Activated CD4-positive, alpha-beta T cell treated with anti-CD3 and anti-CD28 coated beads, Interleukin-2, amount 50 U/mL, for 1 hour (primary cell): ENCODE measurements at regions not wholly inside any gene's neighbourhood (a gene's known extent, or its start where the extent isn't known, plus 50 kb on each side); places are given as distances from the start of the nearest gene placed in this dataset.
"Not testable (repeated sequence)": the region's sequence is repeated elsewhere in the genome, so short reads cannot be mapped to it uniquely, and the experiment has no call there.

ENCODE experiments used
- DNase-seq: peaks from one replicate; pipeline ENCODE4 v3.0.0-alpha.2; 2020

DNA sequence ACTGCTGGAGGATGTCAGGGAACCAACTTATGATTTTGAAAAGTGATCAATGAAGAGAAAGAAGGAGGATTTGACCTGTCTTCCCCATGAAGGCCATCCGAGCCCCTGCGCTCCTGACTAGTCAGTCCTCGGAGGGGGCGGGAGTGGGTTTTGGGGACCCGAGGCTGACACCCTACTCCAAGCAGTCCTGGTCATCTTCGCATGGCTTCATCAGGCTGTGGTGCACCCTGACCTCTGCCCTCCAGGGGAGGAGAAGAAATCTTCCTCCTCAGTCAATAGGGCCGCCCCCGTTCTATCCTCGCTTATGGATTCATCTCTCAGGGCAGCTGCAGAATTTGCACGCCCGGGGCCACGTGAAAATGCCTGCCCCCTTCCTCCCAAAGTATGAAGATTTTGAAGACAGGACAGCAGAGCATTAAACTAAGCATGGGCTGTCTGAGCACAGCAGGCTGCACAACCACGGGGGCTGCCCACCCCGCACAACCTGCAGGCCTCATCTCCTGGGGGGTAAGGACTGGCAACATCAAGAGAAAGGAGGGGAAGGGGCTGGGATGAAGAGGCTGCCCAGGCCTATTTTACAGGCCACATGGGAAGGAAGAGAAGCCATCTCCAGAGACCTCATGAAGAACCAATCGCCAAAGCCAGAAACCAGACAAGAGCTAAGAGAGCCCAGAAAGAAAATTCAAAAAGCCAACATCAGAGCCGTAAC, 138.1 kb upstream of the PHACTR3 start:
- no peak for DNase-seq

DNA sequence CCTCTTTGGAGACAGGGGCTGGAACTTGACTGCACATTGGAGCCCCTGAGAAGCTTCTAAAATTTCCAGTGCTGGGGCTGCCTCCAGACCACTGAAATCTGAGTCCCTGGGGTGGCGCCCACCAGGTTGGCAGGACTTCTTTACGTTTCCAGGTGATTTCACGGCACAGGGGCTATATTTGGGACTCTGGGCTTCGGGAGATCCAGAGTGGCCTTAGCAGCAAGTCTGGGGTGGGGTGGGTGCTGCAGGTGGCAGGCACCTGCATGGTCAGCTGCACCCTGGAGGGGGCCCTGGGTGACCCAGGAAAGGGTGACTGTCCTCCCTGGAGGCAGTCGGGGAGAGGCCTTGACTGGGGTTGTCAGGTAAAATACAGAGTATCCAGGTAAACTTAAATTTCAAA, 135.5 kb upstream of the PHACTR3 start:
- DNase-seq, result no peak

DNA sequence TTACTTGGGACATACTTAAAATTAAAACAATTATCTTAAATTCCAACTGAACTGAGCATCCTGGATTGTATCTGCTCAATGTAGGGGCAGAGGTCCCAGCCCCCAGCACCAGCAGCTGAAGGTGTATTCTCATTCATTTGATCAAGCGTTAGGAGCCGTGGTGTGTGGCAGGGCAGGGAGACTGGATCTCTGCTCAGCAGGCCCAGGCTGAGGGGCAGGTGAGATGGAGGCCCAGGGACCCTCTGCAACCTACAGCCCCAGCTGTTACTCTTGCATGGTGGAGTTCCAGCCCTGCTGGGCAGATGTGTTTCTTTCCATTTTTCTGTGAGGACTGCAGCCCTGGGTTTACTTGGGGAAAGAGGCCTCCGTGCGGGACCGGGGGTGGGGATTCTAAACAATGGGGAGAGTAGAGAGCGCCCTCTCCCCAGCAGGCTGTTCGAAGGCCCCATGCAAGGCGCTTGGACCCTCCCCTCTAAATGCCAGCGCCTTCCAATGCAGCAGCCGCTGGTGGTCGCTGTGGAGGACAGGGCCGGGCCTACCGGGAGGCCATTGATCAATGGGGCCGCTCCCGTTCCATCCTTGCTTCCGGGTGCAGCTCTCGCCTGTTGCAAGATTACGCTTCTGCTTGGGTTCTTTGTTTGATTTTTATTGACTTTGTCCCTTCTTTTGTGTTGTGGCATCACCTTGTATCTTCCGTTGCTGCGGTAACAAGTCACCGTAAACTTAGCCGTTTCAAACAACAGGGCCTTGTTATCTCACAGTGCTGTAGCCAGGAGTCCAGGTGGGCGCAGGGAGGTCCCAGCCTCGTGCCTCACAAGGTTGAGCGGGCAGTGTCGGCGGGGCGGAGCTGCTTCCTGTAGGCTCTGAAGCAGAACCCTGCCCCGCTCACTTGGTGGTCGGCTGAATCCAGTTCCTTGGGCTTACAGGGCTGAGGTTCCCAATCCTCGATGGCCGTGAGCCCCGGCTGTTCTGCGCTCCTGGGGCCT, 134.8 kb upstream of the PHACTR3 start:
- DNase-seq, result no peak

DNA sequence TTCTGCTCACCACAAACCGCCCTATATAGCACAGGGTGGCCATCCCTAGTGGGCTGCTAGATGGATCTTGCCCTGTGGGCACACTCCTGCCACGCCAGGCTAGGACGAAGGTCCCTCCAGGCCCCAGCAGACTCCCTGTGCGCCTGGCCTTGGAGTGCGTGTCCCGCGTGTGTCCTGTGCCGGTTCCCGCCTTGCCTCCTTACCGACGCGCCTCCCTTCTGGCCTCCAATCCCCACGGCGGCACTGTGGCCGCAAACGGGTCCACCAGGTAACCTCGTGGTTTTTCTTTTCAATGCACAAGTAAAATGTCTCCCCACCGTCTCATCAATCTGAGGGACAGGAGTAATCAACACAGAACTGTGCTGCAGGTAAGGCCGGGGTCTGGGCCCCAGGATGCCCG, 133.8 kb upstream of the PHACTR3 start:
- DNase-seq, result no peak

DNA sequence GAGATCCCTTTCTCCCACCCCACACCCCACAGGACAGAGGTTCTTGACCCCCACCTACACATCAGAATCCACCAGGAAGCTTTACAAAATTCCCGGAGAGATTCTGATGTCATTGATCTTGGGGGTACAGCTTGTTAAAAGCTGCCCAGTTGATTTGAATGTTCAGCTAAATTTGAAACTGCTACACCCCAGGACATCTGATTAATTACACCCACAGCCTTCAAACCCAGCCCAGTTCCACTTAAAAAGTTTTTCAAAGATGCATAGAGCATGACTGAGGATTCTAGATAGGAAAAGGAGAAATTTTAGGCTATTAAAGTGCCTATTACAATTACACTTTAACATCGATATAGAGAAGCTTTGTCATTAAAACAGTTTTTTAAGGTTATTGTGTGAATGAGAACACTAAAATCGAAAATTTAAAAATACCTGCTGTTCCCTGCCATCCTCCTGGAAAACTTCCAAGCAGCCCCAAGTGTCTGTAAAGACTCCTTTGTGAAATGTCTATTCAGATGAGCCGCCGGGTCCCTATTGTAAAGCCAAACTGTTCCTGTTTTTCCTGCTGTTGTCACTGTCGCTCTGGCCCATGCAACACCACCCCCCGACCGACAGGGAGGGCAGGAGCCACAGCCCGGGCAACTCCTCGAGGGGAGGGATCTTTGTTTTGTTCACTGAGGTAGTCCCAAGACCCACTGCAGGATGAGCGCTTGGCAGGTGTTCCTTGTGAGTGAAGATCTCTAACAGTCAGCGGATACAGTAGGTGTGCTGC, 132.5 kb upstream of the PHACTR3 start:
- no peak for DNase-seq

DNA sequence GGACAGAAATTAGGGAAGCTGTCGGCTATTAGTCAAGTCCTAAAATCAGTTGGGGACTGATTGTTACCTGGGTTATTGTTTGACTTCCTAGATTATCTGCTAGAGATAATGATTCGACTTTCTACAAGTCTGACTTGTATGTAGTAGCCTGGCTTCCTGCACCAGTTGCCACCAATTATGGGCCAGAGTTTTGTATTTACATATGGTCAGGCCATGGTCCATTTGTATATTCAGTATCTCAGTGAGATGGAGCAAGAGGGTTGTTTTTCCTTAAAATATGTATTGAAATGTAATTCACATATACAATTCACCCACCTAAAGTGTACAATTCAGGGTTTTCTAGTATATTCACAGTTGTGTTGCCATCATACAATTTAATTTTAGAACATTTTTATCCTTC, 130.6 kb upstream of the PHACTR3 start:
- no peak for DNase-seq

DNA sequence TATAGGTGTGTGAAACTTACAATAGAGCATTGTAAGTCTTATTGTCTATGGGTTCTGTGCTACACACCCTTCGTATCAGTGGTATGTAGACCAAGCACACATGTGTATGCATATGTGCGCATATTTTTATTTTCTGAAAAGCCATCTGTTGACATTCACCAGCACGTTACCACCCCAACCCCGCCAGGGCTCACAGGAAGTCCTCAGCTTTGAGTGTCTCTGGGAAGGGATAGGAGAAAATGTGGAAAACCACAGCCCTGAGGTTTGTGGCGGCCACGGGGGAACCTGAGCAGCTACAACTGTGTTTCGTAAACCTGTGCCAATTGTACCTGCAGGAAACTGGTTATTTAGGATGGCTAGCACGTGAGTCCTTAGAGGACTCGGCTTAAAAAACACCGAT, 123.3 kb upstream of the PHACTR3 start:
- no peak for DNase-seq

DNA sequence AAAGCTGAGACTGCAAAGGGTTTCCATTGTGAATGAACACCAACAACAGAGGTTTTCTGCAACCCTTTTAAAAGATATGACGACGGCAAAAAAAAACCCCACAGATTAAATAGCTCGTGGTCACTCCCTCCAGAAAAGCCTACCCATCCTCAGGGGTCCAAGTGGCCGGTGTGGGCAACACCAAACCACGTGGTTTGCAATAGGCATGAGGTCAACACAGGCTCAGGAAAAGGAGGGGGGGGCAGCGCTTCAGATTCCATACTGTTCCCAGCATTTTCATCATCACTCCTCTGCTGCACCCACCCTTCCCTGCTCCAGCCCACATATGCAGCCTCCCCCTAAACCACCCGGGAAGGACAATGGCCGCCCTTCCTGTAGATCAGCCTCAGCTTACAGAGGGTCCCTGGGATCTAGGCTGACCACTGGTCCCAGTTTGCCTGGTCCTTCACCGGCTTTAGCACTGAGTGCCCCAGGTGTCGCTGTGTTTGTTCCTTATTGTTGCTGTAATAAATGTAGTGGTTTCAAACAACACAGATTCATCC, 122.8 kb upstream of the PHACTR3 start:
- DNase-seq, result no peak

DNA sequence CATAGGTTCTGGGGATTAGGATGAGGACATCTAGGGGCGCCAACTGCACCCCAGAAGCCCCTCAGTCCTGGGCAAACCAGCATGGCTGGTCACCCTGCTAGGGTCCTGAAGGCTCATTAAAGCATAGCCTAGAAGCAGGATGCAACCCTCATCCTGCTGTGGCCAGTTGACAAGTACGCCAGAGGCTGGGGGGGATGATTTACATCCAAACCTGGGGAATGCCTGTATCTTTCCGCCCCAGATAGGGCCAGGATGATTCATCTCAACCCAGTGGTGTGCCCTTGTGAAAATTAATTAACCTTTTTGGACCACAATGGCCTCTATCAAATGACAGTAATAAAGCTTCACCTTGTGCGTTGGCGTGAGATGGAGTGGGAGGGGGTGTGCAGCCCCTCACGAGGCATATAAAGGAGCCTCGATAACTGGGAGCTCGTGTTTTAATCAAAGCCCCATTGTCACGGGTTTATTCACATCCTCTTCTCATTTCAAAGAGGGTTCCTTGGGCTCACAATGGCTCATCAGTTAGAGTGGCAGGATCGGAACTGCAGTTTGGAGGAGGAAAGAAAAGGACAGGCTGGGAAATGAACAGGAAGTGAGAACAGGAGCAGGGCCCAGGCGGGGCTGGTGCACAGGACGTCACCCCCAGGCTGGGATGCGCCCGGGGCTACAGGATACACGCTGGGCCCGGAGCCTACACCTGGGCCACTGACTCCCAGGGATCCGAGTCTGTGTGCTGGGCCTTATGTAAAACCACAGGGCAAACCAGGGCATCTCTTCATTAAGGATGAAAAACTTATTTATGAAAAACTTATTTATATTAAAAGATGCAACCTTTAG, 121.8 kb upstream of the PHACTR3 start:
- no peak for DNase-seq

DNA sequence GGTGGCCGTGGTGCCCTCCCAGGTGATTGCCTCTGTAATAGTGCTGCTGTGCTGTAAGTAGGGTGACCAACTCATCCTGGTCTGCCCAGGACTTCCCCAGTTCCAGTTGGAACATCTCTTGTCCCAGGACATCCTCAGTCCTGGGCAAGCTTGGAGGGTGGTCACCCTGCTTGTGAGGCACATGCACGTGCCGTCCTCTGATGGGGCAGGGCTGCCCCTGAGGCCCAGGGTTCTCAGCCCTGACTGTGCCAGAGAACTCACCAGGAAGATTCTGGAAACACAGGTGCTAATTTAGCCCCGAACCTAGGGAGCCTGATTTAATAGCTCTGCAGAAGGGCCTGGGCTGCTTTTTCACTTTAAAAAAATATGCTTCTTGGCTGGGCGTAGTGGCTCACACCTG, 120.9 kb upstream of the PHACTR3 start:
- DNase-seq, result no peak

DNA sequence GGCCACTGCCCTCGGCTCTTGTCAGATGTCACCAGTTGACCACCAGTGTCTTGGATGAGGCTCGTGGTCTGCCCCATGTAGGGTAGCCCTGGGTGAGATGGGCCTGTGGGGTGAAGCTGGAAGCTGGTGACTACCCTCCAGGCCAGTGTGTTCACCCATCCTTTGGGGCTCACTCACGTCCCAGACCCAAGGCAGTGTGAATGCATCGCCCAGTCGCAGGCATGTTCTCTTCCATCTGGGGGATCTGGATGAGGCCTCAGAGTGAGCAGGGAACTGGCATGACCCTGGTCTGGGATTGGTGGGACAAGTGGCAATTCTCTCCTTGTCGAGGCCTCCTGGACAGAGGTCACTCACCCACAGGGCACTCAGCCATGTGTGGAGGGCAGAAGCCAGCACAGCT, 120.1 kb upstream of the PHACTR3 start:
- DNase-seq, result no peak

DNA sequence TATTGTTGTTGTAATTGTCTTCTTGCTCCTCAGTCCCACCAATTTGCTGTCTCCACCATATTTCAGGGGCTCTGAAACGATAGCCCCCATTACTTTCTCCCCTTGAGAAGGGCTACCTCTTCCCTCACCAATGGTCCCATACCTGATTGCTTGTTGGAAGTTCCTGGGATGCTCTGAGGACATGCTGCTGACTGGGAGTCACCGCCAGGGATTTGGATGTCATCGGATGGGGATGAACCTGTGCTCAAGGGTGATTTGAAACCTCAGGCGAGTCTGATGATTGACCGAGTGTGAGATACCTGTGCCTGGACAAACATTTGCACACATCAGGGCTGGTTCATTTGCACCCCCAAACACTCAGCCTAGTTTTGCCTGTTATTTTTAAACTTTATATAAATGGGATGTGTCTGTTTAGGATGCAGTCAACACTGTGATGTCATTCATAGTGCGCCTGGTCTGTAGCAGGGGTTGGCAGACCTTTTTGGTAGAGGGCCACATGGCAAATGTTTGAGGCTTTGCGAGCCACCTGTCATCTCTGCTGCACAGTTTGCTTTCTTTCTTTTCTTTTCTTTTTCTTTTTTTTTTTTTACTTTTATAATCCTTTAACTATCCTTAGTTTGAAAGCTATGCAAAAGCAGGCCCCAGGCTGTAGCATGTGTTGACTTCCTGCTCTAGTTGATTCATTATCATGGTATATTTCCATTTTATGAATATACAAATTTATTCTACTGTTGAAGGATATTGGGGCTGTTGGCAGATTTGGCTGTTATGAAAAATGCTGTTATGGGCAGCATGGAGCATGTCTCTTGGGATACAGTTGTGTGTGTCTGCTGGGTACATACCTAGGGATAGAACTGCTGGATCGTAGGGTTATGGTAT, 118.5 kb upstream of the PHACTR3 start:
- no peak for DNase-seq

DNA sequence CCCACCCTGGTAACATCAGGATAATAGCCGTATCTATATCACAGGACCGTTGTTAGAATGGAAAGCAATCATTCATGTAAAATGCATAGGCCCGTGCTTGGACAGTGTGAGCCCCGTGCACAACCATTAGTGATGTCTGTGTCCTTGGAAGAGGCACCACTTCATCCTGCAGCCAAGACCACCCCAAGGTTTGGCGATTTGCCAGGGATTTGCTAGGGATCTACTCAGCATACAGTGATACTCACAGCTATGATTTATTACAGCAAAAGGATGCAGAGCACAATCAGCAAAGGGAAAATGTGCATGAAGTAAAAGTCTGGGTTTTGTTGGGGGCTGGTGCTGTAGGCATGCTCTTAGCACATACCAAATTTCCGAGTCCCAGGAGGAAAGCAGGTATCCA, 115.9 kb upstream of the PHACTR3 start:
- DNase-seq, result not testable (repeated sequence)

DNA sequence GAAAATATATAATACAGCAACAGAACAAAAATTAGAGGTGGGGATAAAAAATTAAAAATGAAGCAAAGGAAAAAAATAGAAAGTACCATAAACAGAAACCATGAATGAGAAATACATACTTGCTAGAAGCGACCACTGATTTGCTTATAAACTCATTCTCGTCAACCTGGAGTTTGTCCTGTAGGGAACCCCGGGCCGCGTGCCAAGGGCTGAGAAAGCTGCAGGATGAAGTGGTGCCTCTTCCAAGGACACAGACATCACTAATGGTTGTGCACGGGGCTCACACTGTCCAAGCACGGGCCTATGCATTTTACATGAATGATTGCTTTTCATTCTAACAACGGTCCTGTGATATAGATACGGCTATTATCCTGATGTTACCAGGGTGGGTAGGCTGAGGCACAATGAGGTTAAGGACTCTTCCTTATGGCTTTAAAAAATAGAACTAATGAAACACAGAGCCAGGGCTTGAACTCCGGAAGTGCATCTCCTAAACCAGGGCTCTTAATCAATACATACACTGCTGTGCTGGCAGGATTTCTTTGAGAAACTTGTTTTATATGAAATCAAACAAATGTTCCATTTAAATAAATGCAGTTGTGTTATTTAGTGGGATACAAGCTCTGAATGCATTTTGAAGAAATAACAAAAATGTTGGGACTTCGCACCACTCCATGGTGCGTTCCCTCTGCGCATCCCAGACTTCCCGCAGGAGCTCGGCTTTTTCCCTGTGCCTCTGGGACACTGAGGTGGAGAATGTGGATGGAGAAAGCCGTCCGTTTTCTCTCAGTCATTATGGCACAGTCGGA, 113.9 kb upstream of the PHACTR3 start:
- DNase-seq, result not testable (repeated sequence)

DNA sequence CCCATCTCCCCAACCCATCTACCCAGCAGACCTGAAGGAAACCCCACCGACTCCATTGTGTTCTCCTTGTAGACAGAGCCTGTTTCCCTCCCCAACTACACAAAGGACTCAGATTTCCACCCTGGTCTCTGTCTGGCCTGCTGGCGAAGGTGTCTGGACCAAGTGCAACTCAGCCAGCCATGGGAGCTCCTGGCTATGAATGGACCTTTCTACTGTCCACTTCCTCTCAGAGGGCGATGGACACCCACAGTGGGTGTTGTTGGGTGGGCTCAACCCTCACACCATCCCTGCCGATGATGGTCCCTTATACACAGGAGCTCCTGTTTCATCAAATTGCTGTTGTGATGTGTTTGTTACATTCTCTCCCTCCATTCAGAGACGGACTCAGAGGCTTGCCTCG, 112.5 kb upstream of the PHACTR3 start:
- no peak for DNase-seq

DNA sequence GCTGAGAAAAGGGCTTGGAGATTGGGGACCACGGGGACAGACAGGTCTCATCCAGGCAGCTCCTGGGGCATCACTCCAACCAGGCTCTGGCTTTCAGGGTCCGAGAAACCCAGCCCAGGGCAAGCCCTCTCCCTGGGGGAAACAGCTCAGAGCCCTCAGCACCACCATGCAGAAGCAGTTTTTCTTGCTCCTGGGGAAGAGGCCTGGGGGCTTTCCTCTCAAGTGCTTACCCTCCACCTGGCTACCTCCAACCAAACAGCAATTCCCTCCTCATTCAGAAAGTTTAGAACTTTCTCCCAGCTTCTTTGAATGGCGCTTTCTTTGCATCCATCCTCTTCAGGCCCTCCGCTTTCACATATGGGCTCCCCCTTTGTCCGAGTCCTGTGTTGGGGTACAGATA, 110.4 kb upstream of the PHACTR3 start:
- no peak for DNase-seq

DNA sequence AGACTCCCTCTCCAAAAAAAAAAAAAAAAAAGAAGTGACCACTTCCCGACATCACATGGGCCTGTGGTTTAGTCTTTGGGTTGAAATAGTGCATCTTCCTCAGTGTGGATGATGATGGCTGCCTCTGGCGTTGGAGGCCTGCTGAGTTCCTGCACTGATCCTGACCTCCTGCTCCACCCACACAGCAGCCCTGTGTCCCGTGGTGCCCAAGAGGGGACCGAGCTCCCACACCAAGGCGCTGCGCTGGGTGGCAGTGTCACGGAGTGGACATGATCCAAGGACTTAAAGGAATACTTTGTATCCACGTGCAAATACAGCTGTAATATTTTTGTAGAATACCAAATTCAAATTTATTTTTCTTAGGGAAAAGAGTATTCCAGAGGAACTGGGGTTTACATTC, 109.2 kb upstream of the PHACTR3 start:
- no peak for DNase-seq

DNA sequence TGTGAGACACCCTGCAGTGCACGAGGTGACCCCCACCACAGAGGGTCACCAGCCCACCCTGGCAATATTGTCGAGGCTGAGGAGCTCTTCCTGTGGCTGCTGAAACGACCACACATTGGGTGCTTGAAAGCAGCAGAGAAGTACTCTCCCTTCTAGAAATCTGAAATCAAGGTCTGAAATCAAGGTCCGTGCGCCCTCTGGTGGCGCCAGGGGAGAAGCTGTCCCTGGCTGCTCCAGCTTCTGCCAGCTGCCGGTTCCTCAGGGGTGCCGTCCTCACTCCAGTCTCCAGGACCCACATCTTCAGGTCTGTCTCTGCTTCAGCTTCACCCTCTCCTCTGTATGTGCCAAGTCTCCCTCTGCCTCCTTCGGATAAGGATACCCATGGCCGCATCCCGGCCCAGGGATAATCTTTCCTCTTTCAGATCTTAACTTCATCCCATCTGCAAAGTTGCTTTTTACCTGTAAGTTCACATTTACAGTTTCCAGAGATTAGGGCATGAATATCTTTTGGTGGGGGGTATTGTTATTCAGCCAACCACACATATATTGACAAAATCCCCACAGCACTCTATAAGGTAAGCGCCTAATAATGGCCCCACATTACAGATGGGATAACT, 108.3 kb upstream of the PHACTR3 start:
- peak; percentile 71 for DNase-seq

DNA sequence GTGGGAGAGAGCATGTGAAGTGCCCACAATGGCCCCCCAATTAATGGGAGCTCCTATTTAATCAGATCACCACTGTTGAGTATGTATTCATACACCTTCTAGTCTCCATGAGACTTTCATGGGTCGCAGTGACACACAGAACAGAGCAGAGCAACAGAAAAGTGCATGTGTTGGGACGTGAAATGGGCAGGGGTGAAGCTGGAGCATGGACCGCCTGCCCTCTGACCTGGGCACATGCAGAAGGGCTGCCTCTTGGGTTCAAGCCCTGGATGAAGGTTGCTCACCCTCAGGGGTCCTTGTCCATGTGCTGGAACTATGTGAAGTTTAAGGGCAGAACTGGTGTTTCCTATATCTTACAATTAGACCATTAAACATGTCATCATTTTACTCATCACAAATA, 106.0 kb upstream of the PHACTR3 start:
- no peak for DNase-seq

DNA sequence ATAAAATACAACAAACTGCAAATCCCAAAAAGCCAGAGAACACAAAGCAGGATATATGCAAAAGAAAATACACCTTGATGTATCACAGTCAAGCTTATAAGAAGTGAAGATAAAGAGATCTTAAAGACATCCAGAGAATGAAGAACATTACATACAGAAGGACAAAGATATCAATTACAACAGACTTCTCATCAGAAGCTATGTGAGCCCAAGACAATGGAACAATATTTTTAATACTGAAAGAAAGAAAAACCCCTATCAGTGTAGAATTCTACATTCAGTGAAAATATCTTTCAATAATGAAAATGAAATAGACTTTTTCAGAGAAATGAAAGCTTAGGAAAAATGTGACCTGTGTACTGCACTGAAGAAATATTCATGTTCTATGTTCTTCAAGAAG, 104.5 kb upstream of the PHACTR3 start:
- DNase-seq, result no peak
